Cardiac muscle cell (in vitro differentiated cells and primary cell): ENCODE measurements at regions not wholly inside any gene's neighbourhood (a gene's known extent, or its start where the extent isn't known, plus 50 kb on each side); places are given as distances from the start of the nearest gene placed in this dataset.

Experiments
- DNase-seq, 2 donors: peaks; one replicate each; pipeline versions ENCODE4 v3.0.0 to v3.0.0-alpha.2; 2010 to 2017; ENCODE audit warnings: low read depth in 1 of 2, low spot score in 1 of 2
- H3K27ac ChIP-seq: fragments of 200-600 bp; sonication (generic); 2 replicates; pipeline ENCODE4 v1.5.1; 2016
- H3K27me3 ChIP-seq: fragments of 200-600 bp; sonication (generic); 2 replicates; pipeline ENCODE4 v1.6.0; 2016; ENCODE audit warnings: control low read depth
- H3K36me3 ChIP-seq: fragments of 200-600 bp; sonication (generic); 2 replicates; pipeline ENCODE4 v1.5.1; 2016; ENCODE audit warnings: control low read depth
- H3K4me1 ChIP-seq: fragments of 200-600 bp; sonication (generic); 2 replicates; pipeline ENCODE4 v1.8.1; 2017; ENCODE audit warnings: low read depth, mild to moderate bottlenecking, mixed run types
- H3K4me3 ChIP-seq: fragments of 200-600 bp; sonication (generic); 2 replicates; pipeline ENCODE4 v1.5.1; 2016; ENCODE audit warnings: mild to moderate bottlenecking
- H3K9me3 ChIP-seq: fragments of 200-600 bp; sonication (generic); 2 replicates; pipeline ENCODE4 v1.5.1; 2017; ENCODE audit warnings: low read depth, mild to moderate bottlenecking, control low read depth
- CTCF ChIP-seq: IDR thresholded peaks from 2 replicates; pipeline ENCODE4 v1.5.1; 2012; ENCODE audit warnings: low read depth, mild to moderate bottlenecking, low read length

- Histone ChIP-seq H3K27me3 (no peaks in the 10 kb centered on the region), H3K4me3 (no peak overlapping the region), H3K27ac (no peak overlapping the region), H3K4me1 (no peaks in the 10 kb centered on the region), H3K36me3 (no peaks in the 10 kb centered on the region), H3K9me3 (no peaks in the 10 kb centered on the region)
- TF ChIP-seq CTCF = no peak
- DNase-seq = no peak
These were observed 98.7 kb upstream of the PALM2AKAP2 start for GRCh38 chr9:109681301-109681700.

GRCh38 chr9:109682227-109682626 lies 97.8 kb upstream of the PALM2AKAP2 start:
- no peaks in the 10 kb centered on the region for H3K9me3 ChIP-seq
- H3K27me3 ChIP-seq = no peaks in the 10 kb centered on the region
- no peak overlapping the region for H3K27ac ChIP-seq
- no peak for TF ChIP-seq CTCF
- H3K4me1 ChIP-seq = no peaks in the 10 kb centered on the region
- H3K36me3 ChIP-seq = no peaks in the 10 kb centered on the region
- H3K4me3 ChIP-seq = no peak overlapping the region
- DNase-seq = no peak

DNA sequence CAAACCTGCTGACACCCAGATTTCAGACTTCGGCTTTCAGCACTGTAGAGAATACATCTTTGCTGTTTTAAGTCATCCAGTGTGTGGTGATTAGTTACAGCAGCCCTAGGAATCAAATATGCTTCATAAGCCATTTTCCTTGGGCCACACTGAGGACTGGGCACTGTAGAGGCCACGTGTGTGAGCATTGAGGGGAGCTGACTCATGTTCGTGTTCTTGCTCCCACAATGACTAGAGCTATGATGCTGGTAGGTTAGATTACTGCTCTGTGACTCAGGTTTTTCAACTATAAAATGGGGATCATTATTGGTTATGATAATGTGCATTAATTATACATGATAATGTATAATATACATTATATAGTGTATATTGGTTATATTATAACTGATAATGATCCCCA lies 96.5 kb upstream of the PALM2AKAP2 start:
- Histone ChIP-seq H3K9me3 (no peaks in the 10 kb centered on the region), H3K4me1 (no peaks in the 10 kb centered on the region), H3K27ac (no peak overlapping the region), H3K36me3 (no peaks in the 10 kb centered on the region), H3K4me3 (no peak overlapping the region), H3K27me3 (no peaks in the 10 kb centered on the region)
- no peak for TF ChIP-seq CTCF
- no peak for DNase-seq

DNA sequence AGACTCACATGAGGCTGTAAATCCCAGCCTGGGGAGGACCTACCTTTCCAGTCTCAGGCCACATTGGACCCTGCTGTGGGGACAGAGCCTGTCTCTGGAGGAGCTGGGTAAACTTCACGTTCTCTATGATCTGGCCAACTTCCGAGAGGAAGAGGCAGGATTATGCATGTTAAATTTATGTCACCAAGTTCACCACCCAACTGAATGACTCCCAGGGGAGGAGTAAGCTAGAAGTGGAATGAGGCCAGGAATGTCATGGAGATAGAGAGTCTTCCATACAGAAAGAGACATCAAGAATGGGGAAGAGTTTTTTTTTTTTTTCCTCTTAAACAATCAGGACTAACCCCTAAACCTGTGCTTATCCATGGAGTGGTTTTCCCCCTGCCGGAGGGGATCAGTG lies 90.3 kb upstream of the PALM2AKAP2 start:
- Histone ChIP-seq H3K27ac (no peak overlapping the region), H3K36me3 (no peaks in the 10 kb centered on the region), H3K27me3 (no peaks in the 10 kb centered on the region), H3K4me1 (no peaks in the 10 kb centered on the region), H3K9me3 (no peaks in the 10 kb centered on the region), H3K4me3 (no peak overlapping the region)
- no peak for TF ChIP-seq CTCF
- no peak for DNase-seq

- Histone ChIP-seq H3K4me1 (no peaks in the 10 kb centered on the region), H3K9me3 (no peaks in the 10 kb centered on the region), H3K27ac (no peak overlapping the region), H3K36me3 (no peaks in the 10 kb centered on the region), H3K4me3 (no peak overlapping the region), H3K27me3 (no peaks in the 10 kb centered on the region)
- no peak for DNase-seq
- TF ChIP-seq CTCF = no peak
These were observed 81.0 kb upstream of the PALM2AKAP2 start for GRCh38 chr9:109699019-109699418.

DNA sequence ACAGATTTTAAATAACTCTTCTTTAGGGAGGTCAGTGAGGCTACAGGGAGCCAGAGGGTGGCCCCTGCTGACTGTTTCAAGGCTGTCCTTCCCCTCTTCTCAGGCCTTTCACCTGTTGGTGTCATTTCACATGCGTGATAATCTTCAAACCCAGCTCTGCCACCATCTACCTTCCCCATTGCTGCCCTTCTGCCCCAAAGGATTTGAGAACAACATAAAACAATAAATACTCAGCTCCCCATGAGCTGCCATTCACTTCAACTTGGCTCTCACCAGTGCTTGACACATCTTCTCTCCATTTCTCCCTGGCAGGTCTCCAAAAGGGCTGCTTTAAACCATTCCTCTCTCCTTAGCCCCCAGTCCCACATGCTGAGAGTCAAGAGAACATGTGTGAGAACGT lies 75.5 kb upstream of the PALM2AKAP2 start:
- DNase-seq = no peak
- Histone ChIP-seq H3K9me3 (no peaks in the 10 kb centered on the region), H3K4me3 (no peak overlapping the region), H3K4me1 (peaks cover 17% of the 10 kb centered on the region), H3K36me3 (no peaks in the 10 kb centered on the region), H3K27ac (no peak overlapping the region), H3K27me3 (no peaks in the 10 kb centered on the region)
- no peak for TF ChIP-seq CTCF
